HG03060 (cell line): ENCODE measurements at regions not wholly inside any gene's neighbourhood (a gene's known extent, or its start where the extent isn't known, plus 50 kb on each side); places are given as distances from the start of the nearest gene placed in this dataset.

Experiments
- ATAC-seq: cut with Tn5 transposase; IDR thresholded peaks from one replicate; pipeline ENCODE4 v1.9.1; 2021; ENCODE audit warnings: low read depth, moderate number of reproducible peaks; ENCODE audit not compliant: unreplicated experiment

DNA sequence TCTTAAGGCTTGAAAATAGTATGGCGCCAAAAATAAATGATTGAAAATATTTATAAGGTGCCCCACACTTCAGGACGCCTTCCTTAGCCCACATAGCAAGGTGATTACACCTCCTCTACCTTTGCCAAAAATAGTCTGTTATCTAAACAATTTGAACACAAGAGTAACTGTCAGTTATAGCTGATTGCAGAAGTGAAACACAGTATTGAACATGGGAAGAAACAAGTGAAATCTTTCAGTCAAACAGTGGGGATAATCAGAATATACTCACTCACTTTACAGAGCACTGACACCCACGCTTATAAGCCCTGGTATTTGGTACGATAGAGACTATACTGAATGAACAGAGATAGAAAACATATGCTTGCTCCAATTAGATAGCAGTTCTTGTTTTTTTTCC, 203.1 kb downstream of the RAB38 start:
- ATAC-seq: no peak

- ATAC-seq: no peak
Observed at GRCh38 chr11:87971354-87971753, 203.9 kb downstream of the RAB38 start.

DNA sequence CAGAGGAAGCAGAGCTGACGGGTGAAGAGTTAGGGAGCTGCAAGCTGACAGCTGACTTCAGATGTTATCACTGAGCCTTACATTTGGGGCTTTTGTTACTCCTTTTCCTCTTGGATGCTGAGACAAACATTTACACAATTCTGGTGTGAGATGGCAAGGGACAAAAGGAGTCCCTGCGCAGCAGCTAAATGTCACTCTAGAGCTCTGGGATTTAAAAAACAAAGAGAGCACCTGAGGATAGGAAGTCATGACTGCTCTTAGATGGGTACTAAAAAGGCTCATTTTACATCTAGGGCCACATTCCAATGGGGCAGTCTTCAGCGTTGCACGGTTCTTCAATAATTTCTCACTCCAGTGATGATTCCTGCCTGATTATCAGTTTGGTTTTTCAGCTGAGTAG, 204.5 kb downstream of the RAB38 start:
- no peak for ATAC-seq

GRCh38 chr11:87967459-87967858, 207.8 kb downstream of the RAB38 start:
- no peak for ATAC-seq

GRCh38 chr11:87966694-87967093, 208.5 kb downstream of the RAB38 start:
- ATAC-seq: no peak

GRCh38 chr11:87966216-87966615, 209.0 kb downstream of the RAB38 start:
- ATAC-seq: no peak

GRCh38 chr11:87961606-87962005, 213.6 kb downstream of the RAB38 start:
- ATAC-seq: no peak

DNA sequence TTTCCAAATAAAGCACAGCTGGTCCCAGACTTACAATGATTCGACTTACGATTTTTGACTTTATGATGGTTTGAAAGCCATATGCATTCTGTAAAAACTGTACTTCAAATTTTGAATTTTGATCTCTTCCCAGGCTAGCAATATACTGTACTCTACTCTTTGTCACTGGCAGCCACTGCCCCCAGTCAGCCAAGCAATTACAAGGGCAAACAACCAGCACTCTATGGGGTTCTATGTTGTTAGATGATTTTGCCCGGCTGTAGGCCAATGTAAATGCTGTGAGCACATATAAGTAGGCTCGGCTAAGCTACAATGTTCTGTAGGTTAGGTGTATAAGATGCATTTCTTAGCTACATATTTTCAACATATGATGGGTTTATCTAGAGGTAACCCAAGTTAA, 217.3 kb downstream of the RAB38 start:
- ATAC-seq: no peak

DNA sequence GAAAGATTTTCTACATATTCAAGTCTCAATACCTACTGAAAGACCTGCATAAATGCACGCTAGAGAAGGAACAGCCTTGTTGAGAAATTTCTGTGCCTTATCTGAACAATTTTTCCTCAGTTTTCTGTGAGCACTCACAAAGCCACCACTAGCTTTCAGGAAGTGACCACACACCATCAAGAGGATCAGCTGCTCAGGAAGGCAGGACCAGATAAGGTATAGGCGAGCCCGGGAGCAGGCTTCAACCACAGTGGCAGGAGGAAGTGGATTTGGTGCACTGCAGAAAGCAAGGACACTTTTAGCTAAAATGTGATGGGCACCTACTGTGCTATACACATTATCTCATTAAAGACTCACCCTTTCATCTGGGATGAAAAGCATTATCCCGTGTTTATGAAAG, 220.8 kb downstream of the RAB38 start:
- no peak for ATAC-seq

- ATAC-seq: no peak
Observed at GRCh38 chr11:87942786-87943185, 232.5 kb downstream of the RAB38 start.

DNA sequence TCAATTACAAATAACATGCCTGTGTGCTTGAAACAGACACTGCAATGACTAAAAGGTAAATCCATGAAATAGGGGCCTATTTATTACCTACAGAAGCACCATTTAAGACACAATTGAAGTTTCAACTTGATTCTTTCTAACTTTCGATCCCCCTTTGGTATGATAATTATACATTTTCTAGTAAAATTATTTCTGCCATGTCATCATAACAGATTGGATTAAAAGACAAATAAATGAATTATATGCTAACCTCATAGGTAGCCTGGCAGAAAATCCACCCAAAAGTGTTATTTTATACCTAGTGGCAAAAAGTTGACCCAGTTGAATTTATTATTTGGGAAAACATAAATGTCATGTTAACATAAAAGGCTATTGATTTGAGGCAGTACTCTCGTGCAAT, 241.1 kb downstream of the RAB38 start:
- ATAC-seq: no peak

DNA sequence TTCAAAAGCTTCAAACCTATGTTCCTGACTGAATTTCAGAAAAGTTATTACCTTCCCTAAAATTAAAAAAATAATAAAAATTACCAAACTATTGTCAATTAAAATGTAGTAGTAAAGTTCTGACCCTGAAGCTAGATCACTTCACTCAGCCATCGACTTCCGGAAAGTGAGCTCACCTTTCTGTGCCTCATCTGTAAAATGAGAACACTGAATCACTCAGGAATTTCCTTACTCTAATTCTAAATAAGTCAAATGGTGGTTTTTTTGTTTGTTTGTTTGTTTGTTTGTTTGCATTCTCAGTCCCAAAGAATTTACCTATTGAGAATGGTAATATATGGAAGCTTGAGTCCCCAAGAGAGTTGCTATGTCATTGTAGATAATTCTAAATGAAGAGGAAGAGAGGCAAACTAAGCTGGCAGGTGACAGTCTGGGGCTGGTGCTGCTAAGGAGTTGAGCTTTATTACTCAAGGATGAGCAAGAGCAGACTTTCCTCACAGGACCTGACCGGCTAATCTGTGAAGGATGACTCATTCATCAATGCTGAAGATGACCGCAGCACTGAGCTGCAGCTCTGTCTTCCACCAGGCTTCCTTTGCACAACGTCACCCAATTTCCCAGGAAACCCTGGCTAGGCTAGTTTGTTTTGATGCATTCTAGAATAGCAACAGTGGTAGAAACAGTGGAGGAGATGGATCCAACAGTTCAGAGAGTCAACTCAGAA, 248.8 kb downstream of the RAB38 start:
- no peak for ATAC-seq

DNA sequence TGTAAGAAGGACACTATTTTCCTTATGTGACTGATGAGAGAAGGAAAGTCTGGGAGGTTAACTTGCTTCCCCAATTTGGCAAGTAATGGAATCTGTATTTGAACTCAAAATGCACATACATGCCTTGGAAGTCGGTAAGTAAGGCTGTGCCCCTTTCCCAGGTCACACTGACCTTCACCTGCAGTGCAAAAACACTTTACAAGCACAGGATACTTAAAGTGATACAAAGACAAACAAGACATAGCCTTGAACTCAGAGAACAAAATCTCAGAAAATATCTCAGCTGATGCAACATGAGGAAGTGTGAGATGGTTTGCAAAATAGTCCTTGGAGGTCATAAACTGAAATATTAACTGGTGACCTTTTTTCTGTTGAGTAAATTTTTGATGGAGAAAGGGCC, 251.1 kb downstream of the RAB38 start:
- ATAC-seq: no peak

DNA sequence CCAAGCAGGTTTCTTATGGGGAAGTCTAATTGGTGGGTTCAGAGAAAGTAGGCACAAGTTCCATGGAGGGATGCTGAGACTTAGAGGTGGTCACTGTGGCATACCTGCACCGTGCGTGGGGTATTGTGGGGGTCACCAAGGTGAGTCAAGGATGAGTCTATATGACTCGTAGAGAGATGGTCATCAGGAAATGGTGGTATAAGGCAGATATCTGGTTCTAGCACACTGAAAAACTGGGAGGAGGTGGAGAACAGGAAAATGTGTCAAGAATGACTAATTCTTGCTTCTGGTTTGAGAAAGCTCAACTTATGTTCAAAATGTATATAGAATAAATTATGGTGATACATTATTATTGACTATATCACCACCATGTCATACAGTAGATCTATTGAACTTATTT, 258.1 kb downstream of the RAB38 start:
- no peak for ATAC-seq

DNA sequence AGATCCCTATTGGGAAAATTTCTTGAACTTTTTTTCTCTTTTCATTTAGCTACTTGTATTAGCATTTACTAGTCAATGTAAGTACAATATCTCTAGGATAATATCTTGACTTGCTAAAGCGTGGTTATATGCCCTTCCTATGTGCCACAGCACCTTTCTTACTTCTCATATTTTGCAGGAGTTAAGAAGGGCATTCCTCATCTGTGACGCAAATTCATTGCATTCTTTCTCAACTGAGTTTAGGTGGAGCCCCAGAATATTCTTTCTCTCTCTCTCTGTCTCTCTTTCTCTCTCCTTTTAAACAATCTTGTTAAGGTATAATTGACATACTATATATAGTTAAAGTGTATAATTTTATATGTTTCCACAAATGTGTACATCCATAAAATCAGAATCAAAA, 266.1 kb downstream of the RAB38 start:
- no peak for ATAC-seq

GRCh38 chr11:87908086-87908485, 267.2 kb downstream of the RAB38 start:
- ATAC-seq: no peak

DNA sequence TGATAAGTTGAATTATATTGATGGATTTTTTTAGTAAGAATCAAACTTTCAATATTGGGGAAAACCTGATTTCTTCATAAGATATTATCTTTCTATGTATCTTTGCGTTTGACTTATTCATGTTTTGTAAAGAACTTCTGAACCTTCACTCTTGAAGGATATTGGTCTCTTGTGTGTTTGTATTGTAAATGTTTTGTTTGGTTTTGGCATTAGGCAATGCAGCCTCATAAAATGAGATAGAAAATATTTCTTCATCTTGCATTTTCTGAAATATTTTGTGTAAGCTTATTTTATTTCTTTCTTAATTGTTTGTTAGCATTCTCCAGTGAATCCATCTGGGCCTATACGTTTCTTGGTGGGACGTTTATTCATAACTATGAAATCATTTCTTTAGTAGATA, 271.9 kb downstream of the RAB38 start:
- no peak for ATAC-seq

DNA sequence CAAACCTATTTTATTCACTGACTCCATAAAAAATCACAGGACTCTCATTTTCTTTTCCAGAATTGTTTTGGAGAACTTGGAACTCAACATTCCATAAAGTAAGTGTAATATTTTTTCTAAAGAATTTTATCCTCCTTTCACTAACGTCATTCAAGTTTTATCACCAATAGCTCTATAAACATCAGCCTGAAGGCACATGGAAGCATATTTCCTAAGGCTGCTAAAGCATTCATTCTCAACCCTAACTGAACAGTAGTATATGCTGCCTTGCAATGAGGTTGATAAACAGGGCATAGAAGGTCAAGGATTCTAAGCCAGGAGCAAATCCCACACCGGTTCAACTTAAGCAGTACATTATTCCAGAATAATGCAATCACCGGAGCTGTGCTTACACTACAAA, 273.9 kb downstream of the RAB38 start:
- no peak for ATAC-seq

DNA sequence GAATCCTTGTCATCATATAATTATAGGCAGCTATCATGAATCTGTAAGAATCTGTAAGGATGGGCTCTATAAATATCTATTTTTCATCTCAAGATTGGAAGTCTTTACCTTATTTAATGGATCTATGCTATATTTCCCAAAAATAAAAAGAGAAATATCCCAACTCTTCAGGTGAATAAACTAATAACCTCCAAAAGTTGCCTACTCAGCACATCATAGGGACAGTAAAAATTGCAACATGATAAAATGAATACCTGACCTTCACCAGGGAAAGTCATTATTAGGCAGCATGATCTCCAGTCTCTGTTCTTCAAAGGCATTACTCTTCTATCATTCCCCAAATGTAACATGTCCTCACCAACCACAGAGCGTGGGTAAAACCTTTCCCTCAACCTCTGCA, 277.3 kb downstream of the RAB38 start:
- ATAC-seq: no peak

DNA sequence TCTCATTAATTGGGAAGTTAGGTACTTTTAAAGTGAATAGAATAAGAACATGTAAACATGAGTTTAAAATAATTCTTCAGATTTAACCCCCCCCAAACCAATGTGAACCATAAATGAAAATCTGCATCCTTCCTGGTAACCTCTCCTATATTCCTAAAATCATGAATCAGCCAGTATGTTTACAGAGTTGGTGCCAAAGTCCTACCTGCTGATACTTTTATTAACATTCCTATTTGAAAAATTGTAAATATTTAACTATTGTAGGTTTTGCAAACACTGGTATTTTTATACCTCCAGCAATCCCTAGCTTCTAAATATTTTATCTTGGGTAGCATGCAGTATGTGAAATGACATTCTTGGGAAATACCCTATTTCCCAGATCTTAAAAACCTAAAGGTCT, 278.2 kb downstream of the RAB38 start:
- no peak for ATAC-seq

- no peak for ATAC-seq
Observed at GRCh38 chr11:87894961-87895360, 280.3 kb downstream of the RAB38 start.

GRCh38 chr11:87892291-87892690, 283.0 kb downstream of the RAB38 start:
- no peak for ATAC-seq

DNA sequence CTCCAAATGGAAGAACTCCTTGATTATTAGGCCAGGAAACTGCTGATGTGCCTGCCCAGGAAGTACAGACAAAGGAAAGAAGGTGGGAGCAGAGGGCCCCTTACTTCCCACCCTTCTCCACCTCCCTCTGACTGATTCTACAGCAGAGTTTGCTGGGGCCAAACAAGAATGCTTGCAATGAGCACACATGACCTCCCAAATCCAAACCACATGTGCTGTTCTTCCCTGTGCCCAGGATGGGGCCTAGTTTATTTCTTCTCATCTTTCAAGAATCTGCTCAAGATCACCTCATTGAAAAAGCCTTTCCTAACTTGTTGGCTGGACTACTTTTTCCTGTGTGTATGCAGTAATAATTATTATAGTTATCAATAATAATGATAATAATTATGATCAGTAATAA, 286.1 kb downstream of the RAB38 start:
- no peak for ATAC-seq
